A673 (cell line): ENCODE measurements at regions not wholly inside any gene's neighbourhood (a gene's known extent, or its start where the extent isn't known, plus 50 kb on each side); places are given as distances from the start of the nearest gene placed in this dataset.

Experiments used
- BruUV-seq: library from RNA; stranded (reverse); fragments of 400-500 nt; replicated peaks from 2 replicates; lab custom pipeline; 2021; lab: Mats Ljungman, UMichigan
- CTCF ChIA-PET: fragments of 300-600 bp; sonication (Branson Sonifier 250); formaldehyde crosslinking; loops from one replicate; lab custom pipeline; 2022; ENCODE audit warnings: antibody characterized with exemption; lab: Charles Lee
- POLR2A ChIA-PET: fragments of 300-600 bp; sonication (Branson Sonifier 250); formaldehyde crosslinking; loops from one replicate; lab custom pipeline; 2022; ENCODE audit warnings: antibody characterized with exemption; ENCODE audit not compliant: low non-redundant PET; lab: Charles Lee
- DNase-seq: peaks from one replicate; pipeline ENCODE4 v3.0.0-alpha.2; 2015; ENCODE audit warnings: low spot score
- H3K27ac ChIP-seq: fragments of 200-600 bp; sonication (generic); 2 replicates; pipeline ENCODE4 v1.5.1; 2016; ENCODE audit warnings: mixed run types, low read depth, mild to moderate bottlenecking, mixed read lengths, antibody characterized with exemption, low read length; ENCODE audit not compliant: poor library complexity, severe bottlenecking
- H3K27me3 ChIP-seq: fragments of 200-600 bp; sonication (generic); replicated peaks from 2 replicates; pipeline ENCODE4 v1.6.1; 2017; ENCODE audit warnings: mixed run types, low read depth, mild to moderate bottlenecking, mixed read lengths, antibody characterized with exemption, low read length; ENCODE audit not compliant: insufficient read depth, poor library complexity
- H3K36me3 ChIP-seq: fragments of 200-600 bp; sonication (generic); 2 replicates; pipeline ENCODE4 v1.6.1; 2016; ENCODE audit warnings: mixed run types, mild to moderate bottlenecking, mixed read lengths, antibody characterized with exemption, low read length; ENCODE audit not compliant: insufficient read depth, poor library complexity, severe bottlenecking
- H3K4me1 ChIP-seq: fragments of 200-600 bp; sonication (generic); 2 replicates; pipeline ENCODE4 v1.6.1; 2017; ENCODE audit warnings: mixed run types, mild to moderate bottlenecking, mixed read lengths, antibody characterized with exemption, low read length; ENCODE audit not compliant: insufficient read depth, poor library complexity, severe bottlenecking
- H3K4me3 ChIP-seq: fragments of 200-600 bp; sonication (generic); 2 replicates; pipeline ENCODE4 v1.5.1; 2016; ENCODE audit warnings: low read depth, mixed run types, mild to moderate bottlenecking, mixed read lengths, low read length; ENCODE audit not compliant: poor library complexity, severe bottlenecking
- H3K9me3 ChIP-seq: fragments of 200-600 bp; sonication (generic); 2 replicates; pipeline ENCODE4 v1.6.1; 2016; ENCODE audit warnings: mixed run types, low read depth, mild to moderate bottlenecking, mixed read lengths, antibody characterized with exemption, low read length; ENCODE audit not compliant: poor library complexity, severe bottlenecking
- EZH2 ChIP-seq: fragments of 200-600 bp; sonication (generic); IDR thresholded peaks from 2 replicates; pipeline ENCODE4 v1.6.1; 2017; ENCODE audit warnings: borderline replicate concordance, low read depth, mild to moderate bottlenecking, mixed read lengths, antibody characterized with exemption, low read length; ENCODE audit not compliant: poor library complexity, severe bottlenecking
- intact Hi-C: fragments of 100-400 bp; cut with micrococcal nuclease; formaldehyde crosslinking; loops from one replicate; pipeline ENCODE4 v1.10.0; 2022; ENCODE audit not compliant: unreplicated experiment
- TF ChIP-seq, protein P1 (sequence below): fragments of 300-800, 200-600 bp; sonication (generic); conservative IDR thresholded peaks from 2 replicates; pipeline ENCODE4 v1.5.1; 2017; ENCODE audit warnings: low read depth, mild to moderate bottlenecking, antibody characterized with exemption, low read length, moderate library complexity, mixed read lengths

DNA sequence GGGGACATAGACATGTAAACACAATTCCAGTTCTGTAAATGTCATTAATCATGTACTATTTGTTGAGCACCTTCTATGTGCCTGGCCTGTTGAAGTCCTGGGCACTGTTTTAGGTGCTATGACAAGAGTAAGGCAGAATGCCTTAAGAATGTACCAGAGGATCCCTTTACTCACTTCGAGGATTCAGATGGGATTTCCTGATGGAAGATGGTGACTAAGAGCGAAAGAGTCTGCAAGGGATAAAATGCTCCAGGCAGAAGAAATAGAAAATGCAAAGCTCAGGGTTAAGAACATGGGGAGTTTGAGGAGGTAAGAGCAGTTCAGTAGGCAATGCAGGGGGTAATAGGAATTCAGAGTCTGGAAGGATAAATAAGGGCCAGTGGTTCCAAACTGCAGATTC is 671.3 kb upstream of the TBX3 start:
- TF ChIP-seq, protein P1, sequence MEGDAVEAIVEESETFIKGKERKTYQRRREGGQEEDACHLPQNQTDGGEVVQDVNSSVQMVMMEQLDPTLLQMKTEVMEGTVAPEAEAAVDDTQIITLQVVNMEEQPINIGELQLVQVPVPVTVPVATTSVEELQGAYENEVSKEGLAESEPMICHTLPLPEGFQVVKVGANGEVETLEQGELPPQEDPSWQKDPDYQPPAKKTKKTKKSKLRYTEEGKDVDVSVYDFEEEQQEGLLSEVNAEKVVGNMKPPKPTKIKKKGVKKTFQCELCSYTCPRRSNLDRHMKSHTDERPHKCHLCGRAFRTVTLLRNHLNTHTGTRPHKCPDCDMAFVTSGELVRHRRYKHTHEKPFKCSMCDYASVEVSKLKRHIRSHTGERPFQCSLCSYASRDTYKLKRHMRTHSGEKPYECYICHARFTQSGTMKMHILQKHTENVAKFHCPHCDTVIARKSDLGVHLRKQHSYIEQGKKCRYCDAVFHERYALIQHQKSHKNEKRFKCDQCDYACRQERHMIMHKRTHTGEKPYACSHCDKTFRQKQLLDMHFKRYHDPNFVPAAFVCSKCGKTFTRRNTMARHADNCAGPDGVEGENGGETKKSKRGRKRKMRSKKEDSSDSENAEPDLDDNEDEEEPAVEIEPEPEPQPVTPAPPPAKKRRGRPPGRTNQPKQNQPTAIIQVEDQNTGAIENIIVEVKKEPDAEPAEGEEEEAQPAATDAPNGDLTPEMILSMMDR, result no peak
- no peak for TF ChIP-seq EZH2
- Histone ChIP-seq H3K9me3 (peaks cover 4% of the 10 kb centered on the region), H3K4me3 (no peak overlapping the region), H3K27me3 (no peaks in the 10 kb centered on the region), H3K27ac (no peak overlapping the region), H3K36me3 (no peaks in the 10 kb centered on the region), H3K4me1 (no peaks in the 10 kb centered on the region)
- POLR2A ChIA-PET, result no interaction called here
- intact Hi-C loops, result no loop called here
- DNase-seq, result no peak
- BruUV-seq, result no TSS peak
- CTCF ChIA-PET, result no interaction called here

DNA sequence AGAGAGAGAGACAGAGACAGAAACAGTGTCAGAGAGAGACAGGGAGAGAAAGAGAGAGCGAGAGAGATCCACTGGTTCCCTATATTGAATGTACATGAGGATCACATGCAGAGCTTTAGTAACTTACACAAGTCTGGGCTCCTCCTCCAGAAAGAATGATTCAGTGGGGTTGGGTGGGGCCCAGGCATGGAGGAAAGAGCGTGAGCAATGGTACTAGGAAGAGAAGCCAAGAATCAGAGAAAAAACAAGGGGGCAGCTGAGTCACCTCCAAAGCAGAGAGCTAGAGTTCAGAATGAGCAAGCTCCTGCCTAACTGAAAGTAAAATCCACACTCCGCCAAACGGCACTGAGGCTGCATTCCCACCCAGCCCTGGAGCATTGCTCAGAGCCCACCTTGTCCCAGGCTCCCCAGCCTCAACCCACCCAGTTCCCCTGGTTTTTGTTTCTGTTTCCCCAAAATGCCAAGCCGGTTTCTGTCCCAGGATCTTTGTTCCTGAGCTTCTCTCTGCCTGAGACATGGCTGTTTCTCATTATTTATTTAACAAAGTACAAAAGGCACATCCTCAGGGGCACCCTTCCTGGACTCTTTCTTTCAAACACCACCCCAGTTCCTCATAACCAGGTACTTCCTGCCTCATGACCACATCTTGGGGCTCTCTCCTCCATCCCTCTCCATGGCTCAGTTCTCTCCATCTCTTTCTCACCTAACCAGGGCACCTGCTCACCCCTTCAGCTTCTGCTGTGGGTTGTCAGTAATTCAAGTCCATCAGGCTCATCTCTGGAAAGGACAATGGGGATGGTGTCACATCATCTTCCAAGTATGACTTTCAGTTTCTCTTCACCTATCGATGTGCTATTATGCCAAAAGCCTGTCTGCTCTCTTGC is 670.3 kb upstream of the TBX3 start:
- no peaks in the 10 kb centered on the region for H3K27me3 ChIP-seq
- ChIA-PET POLR2A (no interaction called here), CTCF (no interaction called here)
- no peak for TF ChIP-seq EZH2
- TF ChIP-seq, protein P1, result no peak
- no peaks in the 10 kb centered on the region for H3K4me1 ChIP-seq
- intact Hi-C loops, result no loop called here
- peaks cover 4% of the 10 kb centered on the region for H3K9me3 ChIP-seq
- no peaks in the 10 kb centered on the region for H3K36me3 ChIP-seq
- H3K4me3 ChIP-seq, result no peak overlapping the region
- no peak overlapping the region for H3K27ac ChIP-seq
- no peak for DNase-seq
- BruUV-seq, result no TSS peak

DNA sequence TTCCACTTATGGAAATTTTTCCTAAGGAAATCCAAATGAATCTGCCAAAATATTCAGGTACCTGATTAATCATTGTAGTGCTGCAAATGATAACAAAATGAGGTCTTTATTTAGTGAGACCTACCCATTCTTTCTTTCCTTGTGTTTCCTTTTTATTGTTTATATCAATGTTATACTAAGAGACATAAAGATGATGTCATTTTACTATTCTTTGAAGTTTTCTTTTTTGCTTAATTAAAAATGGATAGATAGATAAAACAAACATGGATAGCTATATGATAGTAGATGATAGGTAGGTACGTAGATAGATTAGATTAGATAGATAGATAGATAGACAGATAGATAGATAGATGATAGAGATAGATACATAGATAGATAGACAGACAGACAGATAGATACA is 669.5 kb upstream of the TBX3 start:
- H3K4me3 ChIP-seq, result no peak overlapping the region
- peaks cover 4% of the 10 kb centered on the region for H3K9me3 ChIP-seq
- no peak for TF ChIP-seq EZH2
- TF ChIP-seq, protein P1, result no peak
- ChIA-PET CTCF (no interaction called here), POLR2A (no interaction called here)
- DNase-seq, result no peak
- intact Hi-C loops, result no loop called here
- no peaks in the 10 kb centered on the region for H3K27me3 ChIP-seq
- H3K27ac ChIP-seq, result no peak overlapping the region
- BruUV-seq, result no TSS peak
- no peaks in the 10 kb centered on the region for H3K4me1 ChIP-seq
- H3K36me3 ChIP-seq, result no peaks in the 10 kb centered on the region
